ENCODE measurements at regions not wholly inside any gene's neighbourhood (a gene's known extent, or its start where the extent isn't known, plus 50 kb on each side); places are given as distances from the start of the nearest gene placed in this dataset.

DNA sequence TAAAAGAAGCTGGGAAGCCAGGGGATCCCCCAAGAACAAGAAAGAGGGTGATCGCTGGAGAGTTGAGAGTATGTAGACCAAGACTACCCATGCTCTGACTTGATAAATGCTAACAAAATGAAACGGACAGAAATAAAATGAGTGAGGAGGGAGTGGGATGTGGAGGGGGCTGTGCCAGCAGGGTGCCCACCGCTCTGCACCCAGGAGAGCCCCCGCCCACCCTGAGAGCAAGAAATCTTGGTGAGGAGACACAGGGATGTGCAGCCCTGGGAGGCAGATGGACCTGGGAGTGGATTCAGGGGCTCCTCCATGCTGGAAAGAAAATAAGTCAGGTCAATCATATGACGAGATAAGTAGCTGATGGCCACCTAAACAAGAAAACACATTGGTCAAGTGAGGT is 590.9 kb downstream of the AJAP1 start (continued):
- TF ChIP-seq, protein P1, sequence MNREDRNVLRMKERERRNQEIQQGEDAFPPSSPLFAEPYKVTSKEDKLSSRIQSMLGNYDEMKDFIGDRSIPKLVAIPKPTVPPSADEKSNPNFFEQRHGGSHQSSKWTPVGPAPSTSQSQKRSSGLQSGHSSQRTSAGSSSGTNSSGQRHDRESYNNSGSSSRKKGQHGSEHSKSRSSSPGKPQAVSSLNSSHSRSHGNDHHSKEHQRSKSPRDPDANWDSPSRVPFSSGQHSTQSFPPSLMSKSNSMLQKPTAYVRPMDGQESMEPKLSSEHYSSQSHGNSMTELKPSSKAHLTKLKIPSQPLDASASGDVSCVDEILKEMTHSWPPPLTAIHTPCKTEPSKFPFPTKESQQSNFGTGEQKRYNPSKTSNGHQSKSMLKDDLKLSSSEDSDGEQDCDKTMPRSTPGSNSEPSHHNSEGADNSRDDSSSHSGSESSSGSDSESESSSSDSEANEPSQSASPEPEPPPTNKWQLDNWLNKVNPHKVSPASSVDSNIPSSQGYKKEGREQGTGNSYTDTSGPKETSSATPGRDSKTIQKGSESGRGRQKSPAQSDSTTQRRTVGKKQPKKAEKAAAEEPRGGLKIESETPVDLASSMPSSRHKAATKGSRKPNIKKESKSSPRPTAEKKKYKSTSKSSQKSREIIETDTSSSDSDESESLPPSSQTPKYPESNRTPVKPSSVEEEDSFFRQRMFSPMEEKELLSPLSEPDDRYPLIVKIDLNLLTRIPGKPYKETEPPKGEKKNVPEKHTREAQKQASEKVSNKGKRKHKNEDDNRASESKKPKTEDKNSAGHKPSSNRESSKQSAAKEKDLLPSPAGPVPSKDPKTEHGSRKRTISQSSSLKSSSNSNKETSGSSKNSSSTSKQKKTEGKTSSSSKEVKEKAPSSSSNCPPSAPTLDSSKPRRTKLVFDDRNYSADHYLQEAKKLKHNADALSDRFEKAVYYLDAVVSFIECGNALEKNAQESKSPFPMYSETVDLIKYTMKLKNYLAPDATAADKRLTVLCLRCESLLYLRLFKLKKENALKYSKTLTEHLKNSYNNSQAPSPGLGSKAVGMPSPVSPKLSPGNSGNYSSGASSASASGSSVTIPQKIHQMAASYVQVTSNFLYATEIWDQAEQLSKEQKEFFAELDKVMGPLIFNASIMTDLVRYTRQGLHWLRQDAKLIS (CRISPR knock-in tag; IDR thresholded peaks at IDR 0.05; ENCODE audit: borderline replicate concordance): no peak
- no peak for TF ChIP-seq NFYB (CRISPR knock-in tag; conservative IDR thresholded peaks at IDR 0.05; ENCODE audit: low read depth)
- TF ChIP-seq, protein P2, sequence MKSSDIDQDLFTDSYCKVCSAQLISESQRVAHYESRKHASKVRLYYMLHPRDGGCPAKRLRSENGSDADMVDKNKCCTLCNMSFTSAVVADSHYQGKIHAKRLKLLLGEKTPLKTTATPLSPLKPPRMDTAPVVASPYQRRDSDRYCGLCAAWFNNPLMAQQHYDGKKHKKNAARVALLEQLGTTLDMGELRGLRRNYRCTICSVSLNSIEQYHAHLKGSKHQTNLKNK (CRISPR knock-in tag; IDR thresholded peaks at IDR 0.05): no peak

DNA sequence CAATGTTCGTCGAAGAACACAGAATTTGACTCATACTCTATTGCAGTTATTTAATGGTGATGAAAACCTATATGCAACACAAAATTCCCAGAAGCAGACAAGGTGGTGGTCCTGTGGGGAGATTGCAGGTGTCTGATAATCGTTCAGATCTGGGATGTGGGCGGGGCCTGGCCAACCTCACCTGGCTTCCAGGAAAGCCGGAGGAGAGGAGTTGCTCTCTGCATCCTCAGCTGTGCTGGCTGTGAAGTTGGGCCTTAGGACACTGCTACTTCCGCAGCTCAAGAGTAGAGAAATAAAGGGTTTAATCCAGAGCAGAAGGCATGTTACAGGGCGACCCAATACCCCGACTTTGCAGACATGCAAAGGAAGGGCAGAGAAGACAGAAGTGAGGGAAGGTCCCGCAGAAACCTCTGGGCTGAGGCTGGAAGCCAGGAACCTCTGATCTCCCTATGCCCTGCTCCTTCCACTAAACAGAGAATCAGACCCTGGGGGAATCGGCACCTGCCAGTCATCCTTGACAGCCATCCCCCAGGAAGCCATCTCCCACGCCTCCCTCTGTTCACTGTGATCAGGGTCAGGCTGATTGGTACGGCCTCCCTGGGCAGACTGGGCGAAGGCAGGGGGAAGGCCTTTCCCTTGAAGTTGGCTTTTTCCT is 590.3 kb downstream of the AJAP1 start:
- CTCF ChIA-PET: no interaction called here

More for the DNA sequence above, 590.3 kb downstream of the AJAP1 start:
- Mint-ChIP-seq H3K36me3 (peaks cover 66% of the 10 kb centered on the region), H3K9me3 (peaks cover 82% of the 10 kb centered on the region), H3K4me3 (no peak overlapping the region), H3K27me3 (ENCODE audit: low read depth) (peaks cover 27% of the 10 kb centered on the region), H3K27ac (no peak overlapping the region), H3K4me1 (no peaks in the 10 kb centered on the region)
- POLR2A ChIA-PET: no interaction called here
- ATAC-seq (no peak), DNase-seq (ENCODE audit: low spot score) (no peak)
- no peak for TF ChIP-seq KAT7 (CRISPR knock-in tag; IDR thresholded peaks at IDR 0.05; ENCODE audit: borderline replicate concordance)
- no peak for TF ChIP-seq ZNF263 (CRISPR knock-in tag; IDR thresholded peaks at IDR 0.05; ENCODE audit: low read depth)
- TF ChIP-seq NR2C2 (CRISPR knock-in tag; IDR thresholded peaks at IDR 0.05): no peak
- TF ChIP-seq NFATC4 (CRISPR knock-in tag; IDR thresholded peaks at IDR 0.05): no peak
- TF ChIP-seq SOX15 (CRISPR knock-in tag; IDR thresholded peaks at IDR 0.05): no peak
- TF ChIP-seq, protein P3, sequence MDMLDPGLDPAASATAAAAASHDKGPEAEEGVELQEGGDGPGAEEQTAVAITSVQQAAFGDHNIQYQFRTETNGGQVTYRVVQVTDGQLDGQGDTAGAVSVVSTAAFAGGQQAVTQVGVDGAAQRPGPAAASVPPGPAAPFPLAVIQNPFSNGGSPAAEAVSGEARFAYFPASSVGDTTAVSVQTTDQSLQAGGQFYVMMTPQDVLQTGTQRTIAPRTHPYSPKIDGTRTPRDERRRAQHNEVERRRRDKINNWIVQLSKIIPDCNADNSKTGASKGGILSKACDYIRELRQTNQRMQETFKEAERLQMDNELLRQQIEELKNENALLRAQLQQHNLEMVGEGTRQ (CRISPR knock-in tag; IDR thresholded peaks at IDR 0.05): no peak
- TF ChIP-seq, protein P4, sequence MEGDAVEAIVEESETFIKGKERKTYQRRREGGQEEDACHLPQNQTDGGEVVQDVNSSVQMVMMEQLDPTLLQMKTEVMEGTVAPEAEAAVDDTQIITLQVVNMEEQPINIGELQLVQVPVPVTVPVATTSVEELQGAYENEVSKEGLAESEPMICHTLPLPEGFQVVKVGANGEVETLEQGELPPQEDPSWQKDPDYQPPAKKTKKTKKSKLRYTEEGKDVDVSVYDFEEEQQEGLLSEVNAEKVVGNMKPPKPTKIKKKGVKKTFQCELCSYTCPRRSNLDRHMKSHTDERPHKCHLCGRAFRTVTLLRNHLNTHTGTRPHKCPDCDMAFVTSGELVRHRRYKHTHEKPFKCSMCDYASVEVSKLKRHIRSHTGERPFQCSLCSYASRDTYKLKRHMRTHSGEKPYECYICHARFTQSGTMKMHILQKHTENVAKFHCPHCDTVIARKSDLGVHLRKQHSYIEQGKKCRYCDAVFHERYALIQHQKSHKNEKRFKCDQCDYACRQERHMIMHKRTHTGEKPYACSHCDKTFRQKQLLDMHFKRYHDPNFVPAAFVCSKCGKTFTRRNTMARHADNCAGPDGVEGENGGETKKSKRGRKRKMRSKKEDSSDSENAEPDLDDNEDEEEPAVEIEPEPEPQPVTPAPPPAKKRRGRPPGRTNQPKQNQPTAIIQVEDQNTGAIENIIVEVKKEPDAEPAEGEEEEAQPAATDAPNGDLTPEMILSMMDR (IDR thresholded peaks at IDR 0.05): no peak
- TF ChIP-seq FOXK1 (CRISPR knock-in tag; IDR thresholded peaks at IDR 0.05): no peak
- TF ChIP-seq GTF2I (CRISPR knock-in tag; conservative IDR thresholded peaks at IDR 0.05): no peak
- no peak for TF ChIP-seq ZNF396 (CRISPR knock-in tag; IDR thresholded peaks at IDR 0.05; ENCODE audit: borderline replicate concordance)
- TF ChIP-seq FOXP1 (CRISPR knock-in tag; IDR thresholded peaks at IDR 0.05; ENCODE audit: borderline replicate concordance): no peak
- TF ChIP-seq, protein P5, sequence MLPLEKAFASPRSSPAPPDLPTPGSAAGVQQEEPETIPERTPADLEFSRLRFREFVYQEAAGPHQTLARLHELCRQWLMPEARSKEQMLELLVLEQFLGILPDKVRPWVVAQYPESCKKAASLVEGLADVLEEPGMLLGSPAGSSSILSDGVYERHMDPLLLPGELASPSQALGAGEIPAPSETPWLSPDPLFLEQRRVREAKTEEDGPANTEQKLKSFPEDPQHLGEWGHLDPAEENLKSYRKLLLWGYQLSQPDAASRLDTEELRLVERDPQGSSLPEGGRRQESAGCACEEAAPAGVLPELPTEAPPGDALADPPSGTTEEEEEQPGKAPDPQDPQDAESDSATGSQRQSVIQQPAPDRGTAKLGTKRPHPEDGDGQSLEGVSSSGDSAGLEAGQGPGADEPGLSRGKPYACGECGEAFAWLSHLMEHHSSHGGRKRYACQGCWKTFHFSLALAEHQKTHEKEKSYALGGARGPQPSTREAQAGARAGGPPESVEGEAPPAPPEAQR (CRISPR knock-in tag; IDR thresholded peaks at IDR 0.05): no peak
- TF ChIP-seq, protein P6, sequence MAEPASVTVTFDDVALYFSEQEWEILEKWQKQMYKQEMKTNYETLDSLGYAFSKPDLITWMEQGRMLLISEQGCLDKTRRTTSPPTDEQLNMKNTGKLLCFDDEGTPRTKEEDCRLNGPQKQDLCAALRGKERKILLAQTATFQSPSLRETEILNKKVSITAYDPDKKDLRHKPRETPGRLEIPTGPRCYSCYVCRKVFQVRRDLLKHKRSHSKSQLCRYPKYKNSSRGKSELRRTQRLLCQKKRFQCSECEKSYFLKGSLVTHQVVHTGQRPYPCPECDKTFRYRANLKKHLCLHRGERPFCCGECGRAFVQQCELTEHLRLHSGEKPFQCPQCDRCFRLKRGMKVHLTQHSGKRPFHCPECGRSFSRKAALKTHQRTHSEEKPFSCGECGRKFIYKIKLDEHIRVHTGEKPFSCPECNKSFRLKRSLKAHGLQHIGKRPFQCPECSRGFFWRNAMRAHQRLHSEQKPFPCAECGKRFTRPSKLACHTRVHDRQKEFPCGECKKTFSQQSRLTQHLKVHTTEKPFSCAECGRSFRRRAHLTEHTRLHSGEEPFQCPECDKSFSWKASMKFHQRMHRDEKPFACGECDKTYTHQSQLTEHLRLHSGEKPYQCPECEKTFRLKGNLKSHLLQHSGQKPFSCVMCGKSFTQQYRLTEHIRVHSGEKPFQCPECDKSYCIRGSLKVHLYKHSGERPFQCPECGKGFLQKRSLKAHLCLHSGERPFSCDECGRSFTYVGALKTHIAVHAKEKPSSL (CRISPR knock-in tag; conservative IDR thresholded peaks at IDR 0.05): no peak
- TF ChIP-seq ZNF416 (CRISPR knock-in tag; IDR thresholded peaks at IDR 0.05): no peak
- no peak for TF ChIP-seq ZNF671 (CRISPR knock-in tag; IDR thresholded peaks at IDR 0.05)
- TF ChIP-seq ESRRA (CRISPR knock-in tag; IDR thresholded peaks at IDR 0.05; ENCODE audit: borderline replicate concordance): no peak

Measured in WTC11 (cell line).